ENCODE measurements at regions not wholly inside any gene's neighbourhood (a gene's known extent, or its start where the extent isn't known, plus 50 kb on each side); places are given as distances from the start of the nearest gene placed in this dataset.

DNA sequence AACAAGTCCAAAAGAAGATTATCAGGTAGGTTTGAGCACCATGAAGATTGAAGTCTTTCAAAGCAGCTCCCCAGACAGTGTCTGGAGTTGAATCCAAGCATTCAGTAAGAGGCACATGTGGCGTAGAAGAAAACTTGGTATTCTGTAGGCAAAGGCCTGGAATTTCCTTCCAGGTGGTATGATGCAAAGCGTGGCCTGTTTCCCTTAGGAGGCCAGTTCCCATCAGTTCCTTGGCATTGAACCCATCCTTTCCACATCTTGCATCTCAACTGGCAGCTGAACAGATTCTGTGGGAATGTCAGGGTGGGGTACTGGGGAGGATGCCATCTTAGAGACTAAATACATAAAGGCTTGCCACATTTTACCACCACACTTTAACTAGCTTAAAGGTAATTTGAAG, 516.0 kb downstream of the BTBD3 start:
- TF ChIP-seq, protein P1, sequence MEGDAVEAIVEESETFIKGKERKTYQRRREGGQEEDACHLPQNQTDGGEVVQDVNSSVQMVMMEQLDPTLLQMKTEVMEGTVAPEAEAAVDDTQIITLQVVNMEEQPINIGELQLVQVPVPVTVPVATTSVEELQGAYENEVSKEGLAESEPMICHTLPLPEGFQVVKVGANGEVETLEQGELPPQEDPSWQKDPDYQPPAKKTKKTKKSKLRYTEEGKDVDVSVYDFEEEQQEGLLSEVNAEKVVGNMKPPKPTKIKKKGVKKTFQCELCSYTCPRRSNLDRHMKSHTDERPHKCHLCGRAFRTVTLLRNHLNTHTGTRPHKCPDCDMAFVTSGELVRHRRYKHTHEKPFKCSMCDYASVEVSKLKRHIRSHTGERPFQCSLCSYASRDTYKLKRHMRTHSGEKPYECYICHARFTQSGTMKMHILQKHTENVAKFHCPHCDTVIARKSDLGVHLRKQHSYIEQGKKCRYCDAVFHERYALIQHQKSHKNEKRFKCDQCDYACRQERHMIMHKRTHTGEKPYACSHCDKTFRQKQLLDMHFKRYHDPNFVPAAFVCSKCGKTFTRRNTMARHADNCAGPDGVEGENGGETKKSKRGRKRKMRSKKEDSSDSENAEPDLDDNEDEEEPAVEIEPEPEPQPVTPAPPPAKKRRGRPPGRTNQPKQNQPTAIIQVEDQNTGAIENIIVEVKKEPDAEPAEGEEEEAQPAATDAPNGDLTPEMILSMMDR (IDR thresholded peaks at IDR 0.05; ENCODE audit: poor library complexity), result no peak
- no peak for TF ChIP-seq EZH2 (IDR thresholded peaks at IDR 0.05; ENCODE audit: borderline replicate concordance)

All from hepatocyte (in vitro differentiated cells).